HG03097 (cell line): ENCODE measurements at regions not wholly inside any gene's neighbourhood (a gene's known extent, or its start where the extent isn't known, plus 50 kb on each side); places are given as distances from the start of the nearest gene placed in this dataset.

ENCODE experiments used
- ATAC-seq: cut with Tn5 transposase; IDR thresholded peaks from one replicate; pipeline ENCODE4 v1.9.1; 2021; ENCODE audit not compliant: unreplicated experiment, low FRiP score

DNA sequence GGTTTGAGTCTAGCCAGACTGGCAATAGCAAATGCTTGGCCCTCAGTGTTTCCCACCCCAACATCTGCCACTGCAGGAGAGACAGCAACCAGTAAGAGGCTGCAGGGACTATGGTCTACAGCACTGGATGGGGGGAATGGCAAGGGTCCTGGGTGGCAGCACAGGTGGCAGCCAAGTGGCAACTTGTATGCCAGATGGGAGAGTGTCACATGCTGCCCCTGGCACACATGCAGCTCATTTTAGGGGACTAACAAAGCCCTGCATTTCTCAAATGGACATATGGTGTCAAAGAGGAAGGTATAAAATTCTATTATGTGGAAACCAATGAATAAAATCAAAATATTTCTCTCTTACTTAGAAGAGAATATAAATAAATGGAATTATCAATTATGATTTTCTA, 298.7 kb upstream of the MARCKS start:
- no peak for ATAC-seq

DNA sequence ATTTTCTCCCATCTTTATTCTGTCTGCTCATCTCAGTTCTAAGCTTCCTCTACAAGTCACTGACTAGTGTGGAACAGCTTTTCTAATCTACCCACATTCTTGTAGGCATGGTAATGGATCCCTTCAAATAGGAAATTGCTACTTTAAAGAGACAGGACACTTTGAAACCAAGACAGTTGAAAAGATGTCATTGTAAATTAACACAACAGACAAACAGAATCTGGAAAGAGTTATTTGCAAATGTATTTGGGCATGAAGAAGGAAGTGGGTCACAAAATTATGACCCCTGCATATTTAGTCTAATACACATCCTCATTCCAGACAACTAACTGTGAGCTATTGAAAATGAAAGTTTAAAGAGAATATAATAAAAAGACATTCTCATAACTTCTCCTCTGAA, 298.2 kb upstream of the MARCKS start:
- no peak for ATAC-seq

- ATAC-seq: no peak
Measured at GRCh38 chr6:113560376-113560775, 296.8 kb upstream of the MARCKS start.

DNA sequence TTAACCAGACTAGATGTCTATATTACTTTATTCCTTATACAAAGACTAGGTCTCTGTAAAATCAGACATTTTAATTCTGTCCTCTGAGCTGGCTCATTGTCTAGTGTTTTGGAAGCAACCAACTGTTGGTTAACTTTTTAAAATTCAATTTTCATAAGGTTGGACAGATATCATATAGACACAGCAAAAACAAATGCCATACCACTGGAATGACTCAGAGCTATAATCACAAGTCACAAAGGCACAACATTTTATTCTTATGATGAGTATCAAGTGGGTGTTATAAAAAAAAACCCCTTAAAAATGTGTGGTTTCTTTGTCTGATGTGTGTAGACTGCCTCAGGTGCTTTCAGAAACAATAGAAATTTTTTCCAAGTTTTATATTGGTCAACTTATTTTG, 296.2 kb upstream of the MARCKS start:
- no peak for ATAC-seq

DNA sequence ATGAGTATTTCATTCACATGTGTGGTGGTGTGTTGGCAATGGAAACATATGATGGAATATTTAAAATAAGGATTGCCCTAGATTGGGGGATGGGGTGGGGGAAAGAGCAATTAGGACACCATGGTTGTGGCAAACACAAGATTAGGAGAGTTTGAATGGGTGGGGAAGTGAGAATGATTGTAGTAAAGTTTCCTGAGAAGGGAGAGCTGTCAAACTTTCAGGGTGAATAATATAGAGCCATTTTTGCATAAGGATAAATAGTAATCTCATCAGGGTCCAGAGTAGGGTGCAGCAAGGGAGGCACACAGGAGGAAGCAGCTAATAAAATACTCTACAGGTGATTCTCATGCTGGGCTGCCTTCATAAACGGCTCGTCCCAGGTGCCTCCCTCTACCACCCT, 294.9 kb upstream of the MARCKS start:
- ATAC-seq: no peak

DNA sequence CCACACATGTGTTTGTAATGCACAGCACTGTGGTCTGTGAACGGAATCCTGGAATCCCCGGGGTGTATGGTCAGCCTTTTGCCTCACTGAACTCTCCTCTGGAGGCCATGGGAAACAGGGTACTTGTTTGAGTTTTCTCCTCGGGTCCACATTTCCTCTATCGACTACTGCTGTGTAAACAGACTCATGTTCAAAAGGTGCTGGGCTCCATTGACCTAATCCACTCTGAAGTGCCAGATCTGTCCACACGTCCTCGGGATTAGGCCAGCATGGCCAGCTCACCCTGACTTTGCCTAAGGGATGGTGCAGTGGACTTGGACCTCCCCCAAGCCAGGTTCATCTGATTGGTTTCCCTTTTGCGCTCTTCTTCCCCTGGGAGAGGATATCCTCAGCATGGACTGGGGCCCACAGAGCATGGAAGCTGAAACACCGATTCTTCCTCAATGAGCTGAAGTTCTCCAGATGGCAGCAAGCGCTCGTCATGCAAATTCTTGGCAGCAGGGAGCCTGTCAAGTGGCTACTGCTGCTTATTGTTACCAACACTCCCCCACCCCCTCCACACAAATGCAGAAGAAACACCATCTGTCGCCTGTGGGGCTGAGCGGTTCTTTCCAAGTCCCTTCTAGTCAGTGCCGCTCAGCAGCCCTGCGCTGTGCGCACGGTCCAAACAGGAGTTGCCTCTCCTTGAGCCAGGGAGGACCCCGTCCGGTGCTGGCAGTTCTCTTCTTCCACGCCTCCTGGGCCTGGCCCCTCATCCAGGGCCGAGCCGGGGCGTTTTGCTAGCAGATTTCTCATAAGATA, 292.6 kb upstream of the MARCKS start:
- ATAC-seq: no peak

DNA sequence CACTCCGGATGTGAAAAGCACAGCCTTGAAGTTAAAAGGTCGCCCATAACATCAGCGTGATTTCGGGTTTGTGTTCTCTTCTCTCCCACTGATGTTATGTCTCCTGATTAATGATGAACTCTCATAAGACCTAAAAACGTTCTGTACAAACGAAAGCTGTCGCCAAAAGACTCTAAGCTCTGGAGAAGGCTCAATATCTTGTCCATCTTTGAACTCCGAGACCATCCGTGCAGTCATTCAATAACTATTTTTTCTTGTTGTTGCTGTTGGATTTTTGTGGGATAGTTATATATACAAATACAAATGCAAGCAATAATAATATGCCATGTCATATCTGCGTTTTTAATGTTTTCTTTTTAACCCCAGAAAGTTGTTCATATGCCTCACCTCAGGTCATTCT, 291.8 kb upstream of the MARCKS start:
- ATAC-seq: no peak

DNA sequence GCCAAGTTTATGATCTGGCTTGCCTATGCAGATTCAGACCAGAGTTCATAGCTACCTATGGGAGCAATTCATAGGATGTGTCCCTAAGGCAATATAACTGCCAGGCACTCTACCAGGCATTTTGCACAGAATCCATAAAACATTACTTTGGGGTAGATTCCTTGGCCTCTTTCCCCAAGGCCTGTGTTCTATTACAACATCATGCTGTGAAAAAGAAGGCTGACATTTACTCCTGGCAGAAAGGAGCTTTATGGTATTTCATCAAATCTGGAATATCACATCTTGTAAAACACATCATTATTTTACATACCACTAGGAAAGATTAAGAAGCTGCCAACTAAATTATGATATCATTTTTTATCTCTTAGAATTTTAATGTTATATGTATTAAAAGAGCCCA, 287.0 kb upstream of the MARCKS start:
- ATAC-seq: no peak

DNA sequence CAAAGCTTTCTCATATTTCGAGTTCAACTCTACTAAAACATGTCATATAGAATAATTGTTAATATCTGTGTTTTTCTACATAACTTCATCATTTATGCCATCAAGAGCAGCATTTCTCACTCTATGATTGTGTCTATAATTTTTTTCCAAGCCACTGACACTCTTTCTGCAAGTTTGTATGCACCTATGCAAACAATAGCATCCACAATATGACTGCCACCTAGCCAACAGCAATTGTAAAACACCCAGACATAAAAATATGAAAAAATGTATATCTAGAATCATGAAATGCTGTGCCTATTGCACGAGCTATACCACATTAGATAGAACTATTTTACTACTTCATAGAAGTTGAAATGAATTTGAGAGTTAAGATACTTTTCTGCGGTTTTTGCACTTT, 286.5 kb upstream of the MARCKS start:
- no peak for ATAC-seq

DNA sequence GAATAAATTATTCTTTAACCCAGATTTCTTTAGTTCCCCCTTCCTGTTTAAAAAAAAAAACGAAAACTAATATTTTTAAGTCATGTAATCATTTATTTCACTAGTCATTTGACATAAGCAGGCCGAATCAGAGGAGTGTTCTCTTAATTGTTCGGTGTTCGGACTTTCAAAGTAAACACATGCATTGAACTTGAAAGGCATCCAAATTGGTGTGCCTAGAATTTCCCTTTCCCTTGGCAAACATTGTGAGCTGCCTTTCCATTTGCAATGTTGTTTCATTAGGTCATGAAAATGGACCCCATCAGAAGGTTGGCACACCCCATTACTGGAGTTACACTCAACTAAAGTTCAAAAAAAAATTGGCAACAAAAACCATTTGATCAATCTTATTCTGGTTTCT, 283.0 kb upstream of the MARCKS start:
- no peak for ATAC-seq

DNA sequence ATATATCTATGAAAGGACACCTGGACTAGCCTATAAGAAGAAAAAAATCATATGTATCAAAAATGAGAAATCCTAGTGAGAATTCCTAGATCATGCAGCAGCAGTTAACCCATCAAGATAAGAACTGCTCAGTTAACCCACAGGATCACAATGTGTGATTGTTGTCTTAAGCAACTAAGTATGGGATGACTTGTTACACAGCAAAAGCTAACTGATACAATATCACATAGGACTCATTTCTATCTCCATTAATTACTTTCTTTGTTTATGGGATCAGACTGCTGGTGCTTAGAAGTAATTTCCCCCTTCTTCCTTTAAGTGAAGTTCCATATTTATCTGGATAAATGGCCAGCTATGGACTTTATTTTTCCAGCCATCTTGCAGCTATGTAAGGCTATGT, 280.8 kb upstream of the MARCKS start:
- ATAC-seq: no peak

GRCh38 chr6:113578691-113579090, 278.5 kb upstream of the MARCKS start:
- ATAC-seq: no peak

GRCh38 chr6:113584767-113585166, 272.4 kb upstream of the MARCKS start:
- no peak for ATAC-seq

DNA sequence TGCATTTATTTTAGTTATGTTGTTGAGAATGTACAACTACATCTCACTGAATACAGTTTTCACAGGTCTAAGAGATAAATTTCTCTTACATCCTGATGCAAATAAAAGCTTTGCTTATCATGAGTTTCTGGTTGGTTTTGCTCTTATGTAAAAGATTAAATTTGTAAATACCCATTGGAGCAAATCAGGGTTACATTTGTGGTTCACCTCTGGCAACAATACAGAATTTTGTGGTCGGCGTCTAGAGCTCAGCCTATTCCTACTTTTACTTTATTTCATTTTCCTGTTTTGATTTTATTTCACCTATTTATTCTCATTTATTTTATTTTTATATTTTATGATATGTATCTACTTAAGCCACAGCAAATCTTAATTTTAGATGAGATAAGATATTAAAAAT, 271.9 kb upstream of the MARCKS start:
- no peak for ATAC-seq

DNA sequence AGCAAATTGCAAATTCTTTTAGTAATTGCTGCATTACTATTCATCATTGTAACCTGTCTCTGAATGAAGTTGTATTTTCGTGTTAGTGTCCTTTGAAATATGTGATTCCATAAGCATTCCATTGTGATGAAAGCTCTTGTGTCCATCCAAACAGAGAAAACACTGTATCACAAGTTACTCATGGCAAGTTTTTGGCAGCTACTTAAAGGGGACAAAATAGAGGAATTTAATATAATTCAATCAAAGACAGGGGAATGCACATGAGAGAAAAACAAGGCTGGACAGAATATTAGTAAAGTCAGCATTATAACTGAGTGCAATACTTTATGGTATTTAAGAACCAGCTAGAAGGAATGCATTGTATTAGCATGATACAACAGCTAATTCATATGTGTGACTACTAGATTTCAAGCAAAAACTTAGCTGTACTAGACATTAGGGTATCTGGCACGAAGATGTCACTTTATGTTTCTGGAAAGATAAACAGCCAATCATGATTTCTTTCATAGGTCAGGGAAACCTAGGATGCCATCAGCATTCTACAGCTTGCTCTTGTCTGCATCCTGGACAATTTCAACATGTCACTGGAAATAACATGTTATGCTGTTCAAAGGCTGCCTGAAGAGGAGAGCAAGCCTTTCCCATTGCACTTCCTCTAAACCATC, 270.6 kb upstream of the MARCKS start:
- no peak for ATAC-seq

DNA sequence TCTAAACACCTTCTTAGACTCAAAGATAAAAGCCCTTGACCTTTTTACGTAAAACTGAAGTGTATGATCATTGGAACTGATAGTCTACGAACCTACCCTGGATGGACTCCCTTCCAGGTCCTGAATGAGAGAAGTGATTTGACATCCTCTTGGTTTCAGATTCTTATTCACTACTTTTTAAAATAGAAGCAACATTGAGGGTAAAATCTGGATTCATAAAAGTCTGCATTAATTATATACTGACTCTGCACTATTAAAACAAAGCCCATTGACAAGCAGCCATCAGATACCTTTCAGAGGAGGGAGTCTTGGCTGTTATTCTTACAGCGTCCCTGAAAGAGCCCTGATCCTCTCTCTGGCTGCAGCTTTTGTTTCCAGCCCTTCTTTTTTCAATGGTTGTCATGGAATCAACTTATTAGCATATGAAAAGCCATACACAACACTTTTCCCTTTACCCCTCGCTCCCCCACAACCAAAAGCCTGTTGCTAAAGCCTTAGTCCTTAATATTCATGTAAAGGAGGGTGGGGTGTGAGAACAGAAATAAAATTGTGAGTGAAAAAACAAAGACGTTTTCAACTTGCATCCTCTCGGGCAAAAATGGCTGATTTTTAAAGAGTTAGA, 270.0 kb upstream of the MARCKS start:
- no peak for ATAC-seq

DNA sequence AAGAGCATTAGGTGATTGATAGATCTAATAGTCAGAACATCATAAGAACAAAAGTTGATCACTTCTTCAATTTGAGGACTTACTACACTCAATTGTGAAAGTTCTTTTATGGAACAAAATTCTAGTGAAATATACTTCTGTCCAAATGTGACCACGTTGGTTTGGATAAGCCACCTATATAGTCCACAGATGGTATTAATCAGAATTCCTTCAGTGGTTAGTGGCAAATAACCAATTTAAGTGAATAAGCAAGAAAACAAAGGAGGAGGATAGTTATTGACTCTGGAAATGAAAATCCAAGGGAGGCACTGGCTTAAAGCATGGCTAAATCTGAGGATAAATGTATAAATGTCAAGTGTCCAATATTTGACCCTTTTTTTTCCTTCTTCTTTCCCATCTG, 268.5 kb upstream of the MARCKS start:
- no peak for ATAC-seq

- no peak for ATAC-seq
Measured at GRCh38 chr6:113591896-113592827, 265.0 kb upstream of the MARCKS start.

DNA sequence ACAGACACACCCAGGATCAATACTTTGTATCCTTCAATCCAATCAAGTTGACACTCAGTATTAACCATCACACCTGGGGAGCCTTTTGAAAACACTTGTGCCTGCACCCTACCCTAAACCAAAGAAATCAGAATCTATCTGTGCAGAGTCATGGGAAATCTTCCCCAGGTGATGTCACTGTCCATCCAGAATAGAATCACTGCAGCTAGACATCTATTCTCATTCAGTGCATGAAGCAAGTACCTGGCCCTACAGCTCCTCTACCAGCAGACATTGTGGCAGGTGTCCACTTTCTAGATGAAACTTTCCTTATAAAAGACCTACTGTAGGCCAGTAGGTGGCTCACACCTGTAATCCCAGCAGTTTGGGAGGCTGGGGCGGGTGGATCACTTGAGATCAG, 262.4 kb upstream of the MARCKS start:
- no peak for ATAC-seq

- no peak for ATAC-seq
Measured at GRCh38 chr6:113595911-113596376, 261.2 kb upstream of the MARCKS start.
